SU-DHL-6 (cell line): ENCODE measurements at regions not wholly inside any gene's neighbourhood (a gene's known extent, or its start where the extent isn't known, plus 50 kb on each side); places are given as distances from the start of the nearest gene placed in this dataset.

Source experiments
- EZH2phosphoT487 ChIP-seq: fragments of 200-600 bp; sonication (generic), shearing (Covaris generic); conservative IDR thresholded peaks from 2 replicates; pipeline ENCODE4 v1.6.1; 2018; ENCODE audit warnings: mild to moderate bottlenecking, antibody characterized with exemption, low read length, moderate library complexity, mixed read lengths
- TF ChIP-seq, protein P1 (sequence below): fragments of 200-600 bp; sonication (generic); IDR thresholded peaks from one replicate; pipeline ENCODE4 v1.5.1; 2017; ENCODE audit warnings: antibody characterized with exemption, mild to moderate bottlenecking, low read length, moderate library complexity; ENCODE audit not compliant: insufficient read depth, poor library complexity, severe bottlenecking

DNA sequence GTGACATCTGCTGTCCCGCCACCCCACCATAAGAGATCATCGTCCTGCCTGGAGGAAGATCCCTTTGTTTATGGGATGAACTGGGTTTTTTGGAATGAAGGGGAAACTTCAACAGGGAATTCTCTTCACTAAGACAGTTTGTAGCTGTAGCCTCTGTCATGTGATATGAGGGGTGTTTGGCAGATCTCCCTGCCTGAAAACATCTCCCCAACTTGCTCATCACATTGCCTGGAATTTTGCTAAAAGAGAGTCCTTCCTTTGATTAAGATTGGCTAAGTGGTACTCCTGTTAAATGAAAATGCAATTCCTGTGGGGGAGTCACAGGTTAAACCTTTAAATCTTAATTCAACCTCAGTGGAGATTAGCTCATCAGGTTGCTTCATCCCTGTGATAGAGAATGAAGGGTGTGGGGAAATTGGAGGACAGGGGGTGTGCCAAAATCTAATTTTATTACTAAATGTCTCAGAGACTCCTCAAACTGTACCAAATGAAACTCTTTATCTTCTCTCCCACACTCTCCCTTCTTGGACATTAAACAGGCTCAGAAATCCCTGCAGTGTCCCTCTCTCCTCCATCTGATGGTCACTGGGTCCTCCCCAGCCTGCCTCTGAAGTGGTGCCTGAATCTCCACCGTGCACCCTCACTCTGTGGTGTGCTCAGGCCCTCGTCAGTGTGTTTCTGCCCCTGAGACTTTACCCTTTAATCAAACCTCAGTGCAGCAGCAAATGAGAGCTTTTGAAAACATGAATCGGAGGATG, 54.8 kb downstream of the IER5 start:
- TF ChIP-seq, protein P1, sequence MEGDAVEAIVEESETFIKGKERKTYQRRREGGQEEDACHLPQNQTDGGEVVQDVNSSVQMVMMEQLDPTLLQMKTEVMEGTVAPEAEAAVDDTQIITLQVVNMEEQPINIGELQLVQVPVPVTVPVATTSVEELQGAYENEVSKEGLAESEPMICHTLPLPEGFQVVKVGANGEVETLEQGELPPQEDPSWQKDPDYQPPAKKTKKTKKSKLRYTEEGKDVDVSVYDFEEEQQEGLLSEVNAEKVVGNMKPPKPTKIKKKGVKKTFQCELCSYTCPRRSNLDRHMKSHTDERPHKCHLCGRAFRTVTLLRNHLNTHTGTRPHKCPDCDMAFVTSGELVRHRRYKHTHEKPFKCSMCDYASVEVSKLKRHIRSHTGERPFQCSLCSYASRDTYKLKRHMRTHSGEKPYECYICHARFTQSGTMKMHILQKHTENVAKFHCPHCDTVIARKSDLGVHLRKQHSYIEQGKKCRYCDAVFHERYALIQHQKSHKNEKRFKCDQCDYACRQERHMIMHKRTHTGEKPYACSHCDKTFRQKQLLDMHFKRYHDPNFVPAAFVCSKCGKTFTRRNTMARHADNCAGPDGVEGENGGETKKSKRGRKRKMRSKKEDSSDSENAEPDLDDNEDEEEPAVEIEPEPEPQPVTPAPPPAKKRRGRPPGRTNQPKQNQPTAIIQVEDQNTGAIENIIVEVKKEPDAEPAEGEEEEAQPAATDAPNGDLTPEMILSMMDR: no peak
- no peak for TF ChIP-seq EZH2phosphoT487
